ENCODE measurements at regions not wholly inside any gene's neighbourhood (a gene's known extent, or its start where the extent isn't known, plus 50 kb on each side); places are given as distances from the start of the nearest gene placed in this dataset.

DNA sequence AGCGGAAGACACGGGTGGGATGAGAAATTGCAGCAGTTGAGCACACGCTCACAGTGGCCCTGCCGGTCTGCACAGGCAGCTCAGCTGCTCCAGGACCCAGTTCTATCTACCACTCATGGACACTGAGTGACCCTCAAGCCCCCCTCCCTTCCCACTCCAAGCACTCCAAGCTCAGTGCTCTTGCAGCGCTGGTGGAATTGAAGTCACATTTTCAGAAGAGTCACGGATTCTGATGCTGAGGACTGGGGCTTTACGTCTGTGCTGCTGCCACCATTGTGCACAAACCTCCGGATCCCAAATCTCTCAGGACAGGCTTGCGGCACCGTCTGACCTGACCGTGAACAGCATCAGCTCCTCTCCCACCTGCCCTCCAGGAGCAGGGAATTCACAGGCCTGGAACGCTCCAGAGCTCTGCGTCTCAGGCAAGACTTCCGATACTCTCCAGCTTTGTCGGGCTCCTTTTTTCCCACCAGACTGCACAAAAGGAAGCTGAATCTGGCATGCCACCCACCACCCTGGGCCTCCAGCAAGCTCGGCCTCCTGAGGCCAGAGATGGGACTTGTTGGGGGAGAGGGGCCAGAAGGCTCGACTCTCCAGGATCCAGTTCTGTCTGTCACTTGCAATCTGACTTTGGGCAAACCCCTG, 213.1 kb upstream of the RTL1 start:
- intact Hi-C loops (cut with micrococcal nuclease; ENCODE audit: unreplicated experiment) = no loop called here
- DNase-seq (ENCODE audit: low spot score) = no peak
- CTCF ChIA-PET = no interaction called here

DNA sequence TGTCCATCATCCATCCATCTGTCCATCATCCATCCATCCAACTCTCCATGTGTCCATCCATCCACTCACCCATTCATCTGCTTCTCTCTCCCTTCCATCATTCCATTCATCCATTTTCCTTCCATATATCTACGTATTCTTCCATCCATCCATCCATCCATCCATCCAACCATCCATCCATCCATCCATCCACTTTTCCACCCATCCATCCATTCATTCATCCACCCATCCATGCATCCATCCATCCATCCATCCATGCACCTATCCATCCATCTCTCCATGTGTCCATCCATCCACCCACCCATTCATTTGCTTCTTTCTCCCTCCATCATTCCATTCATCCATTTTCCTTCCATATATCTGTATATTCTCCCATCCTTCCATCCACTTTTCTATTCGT, 214.0 kb upstream of the RTL1 start:
- intact Hi-C loops (cut with micrococcal nuclease; ENCODE audit: unreplicated experiment) = no loop called here
- no peak for DNase-seq (ENCODE audit: low spot score)
- Histone ChIP-seq H3K4me1 (ENCODE audit: insufficient read depth, low read length, poor library complexity, severe bottlenecking) (peaks cover 14% of the 10 kb centered on the region), H3K27ac (ENCODE audit: low read depth, low read length, poor library complexity, severe bottlenecking) (no peak overlapping the region), H3K9me3 (ENCODE audit: low read depth, low read length, poor library complexity, severe bottlenecking) (no peaks in the 10 kb centered on the region), H3K4me3 (ENCODE audit: low read depth, low read length, poor library complexity, severe bottlenecking) (no peak overlapping the region), H3K27me3 (replicated peaks; ENCODE audit: insufficient read depth, low read depth, low read length, poor library complexity) (no peaks in the 10 kb centered on the region), H3K36me3 (ENCODE audit: insufficient read depth, low read length, poor library complexity, severe bottlenecking) (no peaks in the 10 kb centered on the region)
- BruUV-seq (replicated peaks) = no TSS peak
- TF ChIP-seq, protein P1, sequence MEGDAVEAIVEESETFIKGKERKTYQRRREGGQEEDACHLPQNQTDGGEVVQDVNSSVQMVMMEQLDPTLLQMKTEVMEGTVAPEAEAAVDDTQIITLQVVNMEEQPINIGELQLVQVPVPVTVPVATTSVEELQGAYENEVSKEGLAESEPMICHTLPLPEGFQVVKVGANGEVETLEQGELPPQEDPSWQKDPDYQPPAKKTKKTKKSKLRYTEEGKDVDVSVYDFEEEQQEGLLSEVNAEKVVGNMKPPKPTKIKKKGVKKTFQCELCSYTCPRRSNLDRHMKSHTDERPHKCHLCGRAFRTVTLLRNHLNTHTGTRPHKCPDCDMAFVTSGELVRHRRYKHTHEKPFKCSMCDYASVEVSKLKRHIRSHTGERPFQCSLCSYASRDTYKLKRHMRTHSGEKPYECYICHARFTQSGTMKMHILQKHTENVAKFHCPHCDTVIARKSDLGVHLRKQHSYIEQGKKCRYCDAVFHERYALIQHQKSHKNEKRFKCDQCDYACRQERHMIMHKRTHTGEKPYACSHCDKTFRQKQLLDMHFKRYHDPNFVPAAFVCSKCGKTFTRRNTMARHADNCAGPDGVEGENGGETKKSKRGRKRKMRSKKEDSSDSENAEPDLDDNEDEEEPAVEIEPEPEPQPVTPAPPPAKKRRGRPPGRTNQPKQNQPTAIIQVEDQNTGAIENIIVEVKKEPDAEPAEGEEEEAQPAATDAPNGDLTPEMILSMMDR (conservative IDR thresholded peaks at IDR 0.05; ENCODE audit: low read depth, low read length) = no peak
- TF ChIP-seq EZH2 (IDR thresholded peaks at IDR 0.05; ENCODE audit: borderline replicate concordance, low read depth, low read length, poor library complexity, severe bottlenecking) = no peak
- ChIA-PET POLR2A (ENCODE audit: low non-redundant PET) (no interaction called here), CTCF (no interaction called here)

More for the DNA sequence above, 213.1 kb upstream of the RTL1 start:
- Histone ChIP-seq H3K27me3 (replicated peaks; ENCODE audit: insufficient read depth, low read depth, low read length, poor library complexity) (no peaks in the 10 kb centered on the region), H3K4me3 (ENCODE audit: low read depth, low read length, poor library complexity, severe bottlenecking) (no peak overlapping the region), H3K27ac (ENCODE audit: low read depth, low read length, poor library complexity, severe bottlenecking) (no peak overlapping the region), H3K36me3 (ENCODE audit: insufficient read depth, low read length, poor library complexity, severe bottlenecking) (no peaks in the 10 kb centered on the region), H3K4me1 (ENCODE audit: insufficient read depth, low read length, poor library complexity, severe bottlenecking) (peaks cover 14% of the 10 kb centered on the region), H3K9me3 (ENCODE audit: low read depth, low read length, poor library complexity, severe bottlenecking) (no peaks in the 10 kb centered on the region)
- BruUV-seq (replicated peaks) = no TSS peak
- TF ChIP-seq, protein P1 (conservative IDR thresholded peaks at IDR 0.05; ENCODE audit: low read depth, low read length) = no peak
- no peak for TF ChIP-seq EZH2 (IDR thresholded peaks at IDR 0.05; ENCODE audit: borderline replicate concordance, low read depth, low read length, poor library complexity, severe bottlenecking)
- POLR2A ChIA-PET (ENCODE audit: low non-redundant PET) = no interaction called here

DNA sequence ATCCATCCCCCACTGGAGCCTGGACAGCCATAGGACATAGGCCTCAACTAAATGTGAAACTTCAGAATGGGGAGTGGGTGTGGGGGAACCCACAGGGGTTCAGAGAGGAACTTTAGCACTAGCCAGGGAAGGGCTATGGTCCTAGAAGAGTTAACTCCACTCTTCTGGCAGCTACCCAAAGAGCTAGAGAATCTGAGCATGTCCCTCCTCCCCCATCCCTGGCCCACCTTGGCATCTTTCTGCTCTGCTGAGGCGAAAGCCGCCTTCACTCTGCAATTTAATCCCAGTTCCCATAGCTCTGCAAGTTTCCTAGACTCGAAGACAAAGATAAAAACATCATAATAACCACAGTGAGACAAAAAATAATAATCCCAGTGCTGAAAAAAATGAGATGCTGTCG, 214.7 kb upstream of the RTL1 start:
- Histone ChIP-seq H3K4me1 (ENCODE audit: insufficient read depth, low read length, poor library complexity, severe bottlenecking) (peaks cover 14% of the 10 kb centered on the region), H3K9me3 (ENCODE audit: low read depth, low read length, poor library complexity, severe bottlenecking) (no peaks in the 10 kb centered on the region), H3K27me3 (replicated peaks; ENCODE audit: insufficient read depth, low read depth, low read length, poor library complexity) (no peaks in the 10 kb centered on the region), H3K27ac (ENCODE audit: low read depth, low read length, poor library complexity, severe bottlenecking) (no peak overlapping the region), H3K4me3 (ENCODE audit: low read depth, low read length, poor library complexity, severe bottlenecking) (no peak overlapping the region), H3K36me3 (ENCODE audit: insufficient read depth, low read length, poor library complexity, severe bottlenecking) (no peaks in the 10 kb centered on the region)
- CTCF ChIA-PET = no interaction called here
- intact Hi-C loops (cut with micrococcal nuclease; ENCODE audit: unreplicated experiment) = no loop called here
- TF ChIP-seq, protein P1 (conservative IDR thresholded peaks at IDR 0.05; ENCODE audit: low read depth, low read length) = no peak
- no peak for TF ChIP-seq EZH2 (IDR thresholded peaks at IDR 0.05; ENCODE audit: borderline replicate concordance, low read depth, low read length, poor library complexity, severe bottlenecking)
- no peak for DNase-seq (ENCODE audit: low spot score)
- POLR2A ChIA-PET (ENCODE audit: low non-redundant PET) = no interaction called here
- BruUV-seq (replicated peaks) = no TSS peak

All from A673 (cell line).